ENCODE measurements at regions not wholly inside any gene's neighbourhood (a gene's known extent, or its start where the extent isn't known, plus 50 kb on each side); places are given as distances from the start of the nearest gene placed in this dataset.

DNA sequence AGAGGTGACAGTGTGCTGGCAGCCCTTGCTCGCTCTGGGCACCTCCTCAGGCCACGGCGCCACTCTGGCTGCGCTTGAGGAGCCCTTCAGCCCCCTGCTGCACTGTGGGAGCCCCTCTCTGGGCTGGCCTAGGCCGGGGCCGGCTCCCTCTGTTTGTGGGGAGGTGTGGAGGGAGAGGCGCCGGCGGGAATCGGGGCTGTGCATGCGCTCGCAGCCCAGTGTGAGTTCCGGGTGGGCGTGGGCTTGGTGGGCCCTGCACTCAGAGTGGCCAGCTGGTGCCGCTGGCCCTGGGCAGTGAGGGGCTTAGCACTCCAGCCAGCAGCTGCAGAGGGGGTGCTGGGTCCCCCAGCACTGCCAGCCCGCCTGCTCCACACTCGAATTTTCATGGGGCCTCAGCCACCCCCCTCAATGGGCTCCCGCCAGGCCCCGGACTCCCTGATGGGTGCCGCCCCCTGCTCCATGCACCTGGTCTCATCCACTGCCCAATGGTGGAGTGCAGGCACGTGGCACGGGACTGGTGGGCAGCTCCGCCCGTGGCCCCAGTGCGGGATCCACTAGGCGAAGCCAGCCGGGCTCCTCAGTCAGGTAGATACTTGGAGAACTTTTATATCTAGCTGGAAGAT is 96.7 kb upstream of the BET1 start:
- Histone ChIP-seq H3K36me3 (no peaks in the 10 kb centered on the region), H3K9ac (ENCODE audit: low read depth in 2 of 2, low read length in 2 of 2) (no peak overlapping the region), H3K4me1 (no peaks in the 10 kb centered on the region), H3K9me3 (no peaks in the 10 kb centered on the region), H3K27ac (no peak overlapping the region), H3K27me3 (no peaks in the 10 kb centered on the region), H3K4me3 (no peak overlapping the region)
- intact Hi-C loops (cut with DNase I) = no loop called here
- no peak for DNase-seq
- TF ChIP-seq, protein P1, sequence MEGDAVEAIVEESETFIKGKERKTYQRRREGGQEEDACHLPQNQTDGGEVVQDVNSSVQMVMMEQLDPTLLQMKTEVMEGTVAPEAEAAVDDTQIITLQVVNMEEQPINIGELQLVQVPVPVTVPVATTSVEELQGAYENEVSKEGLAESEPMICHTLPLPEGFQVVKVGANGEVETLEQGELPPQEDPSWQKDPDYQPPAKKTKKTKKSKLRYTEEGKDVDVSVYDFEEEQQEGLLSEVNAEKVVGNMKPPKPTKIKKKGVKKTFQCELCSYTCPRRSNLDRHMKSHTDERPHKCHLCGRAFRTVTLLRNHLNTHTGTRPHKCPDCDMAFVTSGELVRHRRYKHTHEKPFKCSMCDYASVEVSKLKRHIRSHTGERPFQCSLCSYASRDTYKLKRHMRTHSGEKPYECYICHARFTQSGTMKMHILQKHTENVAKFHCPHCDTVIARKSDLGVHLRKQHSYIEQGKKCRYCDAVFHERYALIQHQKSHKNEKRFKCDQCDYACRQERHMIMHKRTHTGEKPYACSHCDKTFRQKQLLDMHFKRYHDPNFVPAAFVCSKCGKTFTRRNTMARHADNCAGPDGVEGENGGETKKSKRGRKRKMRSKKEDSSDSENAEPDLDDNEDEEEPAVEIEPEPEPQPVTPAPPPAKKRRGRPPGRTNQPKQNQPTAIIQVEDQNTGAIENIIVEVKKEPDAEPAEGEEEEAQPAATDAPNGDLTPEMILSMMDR (IDR thresholded peaks at IDR 0.05) = no peak

DNA sequence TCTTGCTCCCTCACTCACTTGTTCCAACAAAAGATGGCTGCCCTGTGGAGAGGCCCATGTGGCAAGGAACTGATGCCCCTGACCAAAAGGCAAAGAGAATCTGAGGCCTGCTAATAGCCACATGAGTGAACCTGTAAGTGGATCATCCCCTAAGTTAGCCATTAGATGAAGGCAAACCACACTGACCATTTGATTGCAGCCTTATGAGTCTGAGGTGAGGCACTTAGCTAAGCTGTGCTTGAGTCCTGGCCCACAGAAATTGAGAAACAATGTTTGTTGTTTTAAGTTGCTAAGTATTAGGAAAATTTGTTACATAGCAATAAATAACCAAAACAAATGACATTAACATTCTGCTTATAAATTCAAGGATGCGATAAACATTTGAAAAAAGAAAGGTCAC is 100.1 kb upstream of the BET1 start:
- DNase-seq = no peak
- Histone ChIP-seq H3K4me1 (no peaks in the 10 kb centered on the region), H3K27me3 (no peaks in the 10 kb centered on the region), H3K4me3 (no peak overlapping the region), H3K9ac (ENCODE audit: low read depth in 2 of 2, low read length in 2 of 2) (no peak overlapping the region), H3K9me3 (no peaks in the 10 kb centered on the region), H3K27ac (no peak overlapping the region), H3K36me3 (no peaks in the 10 kb centered on the region)
- intact Hi-C loops (cut with DNase I) = no loop called here
- TF ChIP-seq, protein P1 (IDR thresholded peaks at IDR 0.05) = no peak

DNA sequence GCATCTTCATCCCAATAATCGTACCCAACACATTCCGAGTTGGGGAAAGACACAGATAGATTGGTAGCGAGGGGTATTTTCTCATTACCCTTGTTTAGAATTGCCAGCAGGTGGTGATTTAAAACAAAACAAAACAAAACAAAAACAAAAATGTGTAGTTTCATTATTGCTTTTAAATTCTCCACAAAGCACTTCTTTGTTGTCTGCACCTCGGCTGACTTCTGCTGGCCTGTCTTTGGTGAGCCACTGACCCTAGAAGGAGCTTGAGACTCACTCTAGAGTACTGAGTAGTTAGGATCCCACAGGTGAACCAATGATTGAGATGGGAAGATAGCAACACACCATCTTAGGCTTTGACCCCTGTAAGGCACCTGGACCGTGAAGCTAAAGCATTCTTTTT is 105.4 kb upstream of the BET1 start:
- Histone ChIP-seq H3K9me3 (no peaks in the 10 kb centered on the region), H3K27ac (no peak overlapping the region), H3K4me1 (no peaks in the 10 kb centered on the region), H3K36me3 (no peaks in the 10 kb centered on the region), H3K4me3 (no peak overlapping the region), H3K27me3 (no peaks in the 10 kb centered on the region), H3K9ac (ENCODE audit: low read depth in 2 of 2, low read length in 2 of 2) (no peak overlapping the region)
- TF ChIP-seq, protein P1 (IDR thresholded peaks at IDR 0.05) = no peak
- intact Hi-C loops (cut with DNase I) = no loop called here
- DNase-seq = no peak

DNA sequence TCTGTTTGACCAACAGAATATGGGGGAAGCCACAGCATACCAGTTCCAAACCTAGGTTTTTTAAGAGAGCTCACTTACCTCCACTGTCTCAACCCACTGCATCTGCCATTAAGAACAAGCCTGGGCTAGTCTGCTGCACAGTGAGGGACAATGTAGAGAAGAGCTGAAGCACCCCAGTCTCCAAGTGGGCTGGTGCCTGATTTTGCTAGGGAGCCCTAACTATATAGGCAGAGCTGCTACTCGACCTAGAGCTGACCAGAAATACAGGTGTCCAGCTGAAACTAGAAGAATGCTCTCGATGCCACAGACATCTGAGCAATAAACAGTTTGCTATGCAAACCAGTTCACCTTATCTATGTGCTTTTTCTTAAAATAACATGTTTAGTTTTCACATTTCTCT is 106.9 kb upstream of the BET1 start:
- no peaks in the 10 kb centered on the region for H3K36me3 ChIP-seq
- H3K27ac ChIP-seq = no peak overlapping the region
- no peak overlapping the region for H3K4me3 ChIP-seq
- H3K27me3 ChIP-seq = no peaks in the 10 kb centered on the region
- H3K9ac ChIP-seq (ENCODE audit: low read depth in 2 of 2, low read length in 2 of 2) = no peak overlapping the region
- H3K4me1 ChIP-seq = no peaks in the 10 kb centered on the region
- intact Hi-C loops (cut with DNase I) = no loop called here
- H3K9me3 ChIP-seq = no peaks in the 10 kb centered on the region
- TF ChIP-seq, protein P1 (IDR thresholded peaks at IDR 0.05) = no peak
- DNase-seq = no peak

DNA sequence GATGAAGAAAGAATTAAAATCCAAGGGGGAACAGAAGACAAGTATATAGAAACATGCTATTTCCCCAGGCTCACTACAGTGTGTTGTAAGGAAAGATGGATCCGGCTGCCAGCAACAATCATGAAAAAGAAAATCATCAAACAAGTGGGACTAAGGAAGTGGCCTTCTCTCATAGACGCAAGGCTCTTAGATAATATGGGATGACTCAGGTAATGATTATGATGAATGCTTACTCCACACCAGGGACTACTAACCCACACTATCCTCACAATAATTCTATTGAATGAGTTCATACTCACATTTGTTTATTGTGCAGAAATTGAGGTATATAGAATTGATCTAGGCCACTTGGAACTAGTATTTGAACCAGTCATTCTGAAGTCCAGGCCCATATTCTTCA is 111.2 kb upstream of the BET1 start:
- DNase-seq = no peak

More for the DNA sequence above, 111.2 kb upstream of the BET1 start:
- intact Hi-C loops (cut with DNase I) = no loop called here
- H3K27ac ChIP-seq = no peak overlapping the region
- no peaks in the 10 kb centered on the region for H3K36me3 ChIP-seq
- H3K4me1 ChIP-seq = no peaks in the 10 kb centered on the region
- TF ChIP-seq, protein P1 (IDR thresholded peaks at IDR 0.05) = no peak
- no peaks in the 10 kb centered on the region for H3K9me3 ChIP-seq
- H3K4me3 ChIP-seq = no peak overlapping the region
- no peaks in the 10 kb centered on the region for H3K27me3 ChIP-seq
- no peak overlapping the region for H3K9ac ChIP-seq (ENCODE audit: low read depth in 2 of 2, low read length in 2 of 2)

Measured in colonic mucosa (tissue), 4 donors.